ENCODE measurements at regions not wholly inside any gene's neighbourhood (a gene's known extent, or its start where the extent isn't known, plus 50 kb on each side); places are given as distances from the start of the nearest gene placed in this dataset.

DNA sequence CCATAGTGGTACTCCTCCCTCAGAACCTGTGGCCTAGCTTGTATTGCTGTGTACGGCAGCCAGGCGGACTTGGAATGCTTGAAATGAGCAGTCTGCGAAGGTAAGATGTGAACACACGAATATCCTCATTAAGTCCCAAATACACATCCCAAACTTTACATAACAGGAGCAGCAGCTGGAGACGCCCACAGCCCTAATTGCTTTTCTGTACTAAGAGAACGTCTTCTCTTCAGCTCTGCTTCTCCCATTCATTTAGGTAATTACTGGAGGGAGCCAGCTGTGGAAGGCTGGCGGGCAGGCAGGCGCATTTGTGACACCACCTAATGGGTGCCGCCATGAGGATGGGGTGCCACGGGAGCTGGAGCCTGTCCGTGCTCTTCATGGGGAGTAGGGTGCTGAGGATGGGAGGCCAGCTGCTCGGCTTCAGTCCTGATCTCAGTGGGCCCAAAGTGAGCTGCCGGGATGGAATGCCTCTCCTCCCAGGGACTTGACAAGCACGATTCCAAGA, 66.6 kb upstream of the POU3F1 start:
- DNase-seq (ENCODE audit: extremely low read depth, insufficient read length), result no peak
- H3K27me3 ChIP-seq (replicated peaks; ENCODE audit: control insufficient read depth, insufficient read depth, low read length), result no peaks in the 10 kb centered on the region
- H3K36me3 ChIP-seq (ENCODE audit: control insufficient read depth, insufficient read depth, low read length), result no peaks in the 10 kb centered on the region
- no peak overlapping the region for H3K4me3 ChIP-seq (replicated peaks; ENCODE audit: low read depth, low read length)
- TF ChIP-seq, protein P1, sequence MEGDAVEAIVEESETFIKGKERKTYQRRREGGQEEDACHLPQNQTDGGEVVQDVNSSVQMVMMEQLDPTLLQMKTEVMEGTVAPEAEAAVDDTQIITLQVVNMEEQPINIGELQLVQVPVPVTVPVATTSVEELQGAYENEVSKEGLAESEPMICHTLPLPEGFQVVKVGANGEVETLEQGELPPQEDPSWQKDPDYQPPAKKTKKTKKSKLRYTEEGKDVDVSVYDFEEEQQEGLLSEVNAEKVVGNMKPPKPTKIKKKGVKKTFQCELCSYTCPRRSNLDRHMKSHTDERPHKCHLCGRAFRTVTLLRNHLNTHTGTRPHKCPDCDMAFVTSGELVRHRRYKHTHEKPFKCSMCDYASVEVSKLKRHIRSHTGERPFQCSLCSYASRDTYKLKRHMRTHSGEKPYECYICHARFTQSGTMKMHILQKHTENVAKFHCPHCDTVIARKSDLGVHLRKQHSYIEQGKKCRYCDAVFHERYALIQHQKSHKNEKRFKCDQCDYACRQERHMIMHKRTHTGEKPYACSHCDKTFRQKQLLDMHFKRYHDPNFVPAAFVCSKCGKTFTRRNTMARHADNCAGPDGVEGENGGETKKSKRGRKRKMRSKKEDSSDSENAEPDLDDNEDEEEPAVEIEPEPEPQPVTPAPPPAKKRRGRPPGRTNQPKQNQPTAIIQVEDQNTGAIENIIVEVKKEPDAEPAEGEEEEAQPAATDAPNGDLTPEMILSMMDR (IDR thresholded peaks at IDR 0.05; ENCODE audit: insufficient read depth, low read length, poor library complexity, severe bottlenecking), result no peak

DNA sequence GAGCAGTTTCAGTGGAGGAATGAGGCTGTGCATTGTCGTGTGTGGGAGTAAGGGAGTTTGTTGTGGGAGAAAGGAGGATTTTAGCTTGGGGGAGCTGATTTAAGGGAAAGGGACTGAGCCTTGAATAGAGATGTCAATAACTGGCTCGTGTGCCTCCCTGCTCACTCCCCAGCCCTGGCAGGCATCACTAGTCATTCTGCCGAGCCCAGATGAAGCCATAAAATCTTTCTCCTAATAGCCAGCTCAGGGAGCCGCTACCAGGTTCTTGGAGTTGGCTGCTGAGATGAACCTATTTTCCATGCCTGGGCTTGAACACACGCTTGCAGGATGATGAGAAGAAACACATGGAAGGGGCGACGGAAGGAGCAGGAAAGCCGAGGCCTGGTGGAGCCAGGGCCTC, 65.0 kb upstream of the POU3F1 start:
- DNase-seq (ENCODE audit: extremely low read depth, insufficient read length), result no peak
- Histone ChIP-seq H3K4me3 (replicated peaks; ENCODE audit: low read depth, low read length) (no peak overlapping the region), H3K27me3 (replicated peaks; ENCODE audit: control insufficient read depth, insufficient read depth, low read length) (no peaks in the 10 kb centered on the region), H3K36me3 (ENCODE audit: control insufficient read depth, insufficient read depth, low read length) (no peaks in the 10 kb centered on the region)
- TF ChIP-seq, protein P1 (IDR thresholded peaks at IDR 0.05; ENCODE audit: insufficient read depth, low read length, poor library complexity, severe bottlenecking), result no peak

DNA sequence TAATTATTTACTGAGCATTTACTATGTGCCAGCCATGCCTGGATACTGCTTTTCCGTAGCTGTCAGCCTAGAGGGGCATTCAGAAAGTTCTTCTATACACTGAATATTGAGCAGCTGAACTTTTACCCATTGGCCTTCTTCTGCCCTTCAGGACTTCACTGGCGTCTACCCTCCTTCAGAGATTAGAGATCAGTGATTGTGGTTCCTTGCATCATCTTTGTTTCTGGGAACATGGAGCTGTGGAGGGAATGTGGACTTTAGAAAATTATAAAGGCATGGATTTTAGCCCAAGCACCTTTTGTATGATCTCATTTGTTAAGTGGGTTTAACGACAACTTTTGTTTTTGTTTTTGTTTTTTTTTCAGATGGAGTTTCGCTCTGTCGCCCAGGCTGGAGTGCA, 58.7 kb upstream of the POU3F1 start:
- Histone ChIP-seq H3K36me3 (ENCODE audit: control insufficient read depth, insufficient read depth, low read length) (no peaks in the 10 kb centered on the region), H3K27me3 (replicated peaks; ENCODE audit: control insufficient read depth, insufficient read depth, low read length) (no peaks in the 10 kb centered on the region), H3K4me3 (replicated peaks; ENCODE audit: low read depth, low read length) (no peak overlapping the region)
- no peak for DNase-seq (ENCODE audit: extremely low read depth, insufficient read length)
- TF ChIP-seq, protein P1 (IDR thresholded peaks at IDR 0.05; ENCODE audit: insufficient read depth, low read length, poor library complexity, severe bottlenecking), result no peak

DNA sequence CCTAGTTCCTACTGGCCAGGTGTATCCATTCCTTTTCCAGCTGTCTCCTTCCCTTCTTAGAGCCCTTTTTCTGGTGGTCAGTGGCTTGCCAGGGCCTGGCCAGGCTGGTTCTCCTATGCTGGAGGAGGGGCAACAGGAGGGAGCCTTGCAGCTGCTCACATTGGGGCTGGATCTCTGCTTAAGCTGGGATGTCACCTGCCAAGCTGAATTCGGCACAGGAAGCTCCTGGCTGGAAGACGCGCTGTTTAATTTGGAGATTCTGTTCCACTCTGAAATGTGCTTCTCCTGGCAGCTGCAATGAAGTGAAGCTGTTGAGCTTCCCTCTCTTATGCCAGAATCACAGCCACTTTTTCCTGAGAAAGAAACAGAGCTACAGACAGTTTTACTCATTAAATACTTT, 56.0 kb upstream of the POU3F1 start:
- TF ChIP-seq, protein P1 (IDR thresholded peaks at IDR 0.05; ENCODE audit: insufficient read depth, low read length, poor library complexity, severe bottlenecking), result no peak
- DNase-seq (ENCODE audit: extremely low read depth, insufficient read length), result no peak
- no peaks in the 10 kb centered on the region for H3K27me3 ChIP-seq (replicated peaks; ENCODE audit: control insufficient read depth, insufficient read depth, low read length)
- H3K4me3 ChIP-seq (replicated peaks; ENCODE audit: low read depth, low read length), result no peak overlapping the region
- no peaks in the 10 kb centered on the region for H3K36me3 ChIP-seq (ENCODE audit: control insufficient read depth, insufficient read depth, low read length)

DNA sequence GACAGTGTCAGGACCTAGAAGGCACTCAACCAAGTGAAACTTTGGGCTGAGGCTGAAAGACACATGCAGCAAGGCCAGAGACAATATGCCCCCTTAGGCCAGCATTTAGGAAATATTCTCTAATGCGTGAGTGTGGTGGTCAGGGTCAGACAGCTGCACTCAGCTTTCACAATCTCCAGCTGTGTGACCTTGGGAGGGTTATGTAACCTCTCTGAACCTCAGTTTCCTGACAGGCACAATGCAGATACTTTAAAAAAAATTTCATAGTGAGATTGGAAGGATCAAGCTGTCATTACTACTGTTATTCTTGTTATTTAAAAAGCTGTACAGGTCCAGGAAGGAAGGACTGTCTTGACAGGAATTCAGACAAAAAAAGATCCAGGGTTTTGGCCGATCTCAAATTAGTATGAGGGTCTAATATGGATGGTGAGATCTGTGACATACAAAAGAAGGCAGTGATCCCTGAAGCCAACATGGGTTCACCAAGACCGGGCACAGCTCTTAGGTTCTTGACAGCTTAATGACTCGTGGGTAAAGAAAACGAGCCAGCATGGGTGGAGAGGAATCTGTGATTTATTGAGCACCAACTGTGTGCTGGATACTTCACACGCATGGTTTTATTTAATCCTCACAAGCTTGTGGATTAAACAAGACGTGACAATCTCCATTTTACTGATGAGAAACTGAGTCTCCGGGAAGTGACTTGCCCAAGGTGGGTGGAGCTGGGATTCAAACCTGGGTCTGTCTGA, 54.6 kb upstream of the POU3F1 start:
- H3K4me3 ChIP-seq (replicated peaks; ENCODE audit: low read depth, low read length), result no peak overlapping the region
- TF ChIP-seq, protein P1 (IDR thresholded peaks at IDR 0.05; ENCODE audit: insufficient read depth, low read length, poor library complexity, severe bottlenecking), result no peak
- no peaks in the 10 kb centered on the region for H3K36me3 ChIP-seq (ENCODE audit: control insufficient read depth, insufficient read depth, low read length)
- H3K27me3 ChIP-seq (replicated peaks; ENCODE audit: control insufficient read depth, insufficient read depth, low read length), result no peaks in the 10 kb centered on the region
- no peak for DNase-seq (ENCODE audit: extremely low read depth, insufficient read length)

Measured in GM06990 (cell line).